ENCODE measurements at regions not wholly inside any gene's neighbourhood (a gene's known extent, or its start where the extent isn't known, plus 50 kb on each side); places are given as distances from the start of the nearest gene placed in this dataset.
"Not testable (repeated sequence)": the region's sequence is repeated elsewhere in the genome, so short reads cannot be mapped to it uniquely, and the experiment has no call there.

DNA sequence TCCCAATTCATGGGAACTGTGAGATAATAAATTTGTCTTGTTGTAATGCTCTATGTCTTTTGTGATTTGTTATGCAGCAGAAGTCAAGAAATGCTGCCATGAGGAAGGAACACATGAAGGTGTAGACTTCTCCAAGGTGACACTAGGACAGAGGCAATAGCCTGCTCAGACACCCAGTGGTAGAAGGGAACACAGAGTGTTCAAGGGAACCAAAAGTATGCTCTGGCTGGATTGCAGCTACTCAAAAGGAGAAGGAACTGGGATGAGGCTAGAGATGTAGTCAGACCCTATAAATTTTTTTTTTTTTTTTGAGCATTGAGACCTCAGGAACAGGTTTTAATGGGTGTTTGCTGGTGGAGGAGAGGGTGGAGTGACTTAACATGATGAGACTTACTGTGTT is 232.5 kb downstream of the PARP8 start:
- no peak for DNase-seq (ENCODE audit: low read depth)
- no peak overlapping the region for H3K4me3 ChIP-seq (ENCODE audit: low read depth, low read length)
- TF ChIP-seq, protein P1, sequence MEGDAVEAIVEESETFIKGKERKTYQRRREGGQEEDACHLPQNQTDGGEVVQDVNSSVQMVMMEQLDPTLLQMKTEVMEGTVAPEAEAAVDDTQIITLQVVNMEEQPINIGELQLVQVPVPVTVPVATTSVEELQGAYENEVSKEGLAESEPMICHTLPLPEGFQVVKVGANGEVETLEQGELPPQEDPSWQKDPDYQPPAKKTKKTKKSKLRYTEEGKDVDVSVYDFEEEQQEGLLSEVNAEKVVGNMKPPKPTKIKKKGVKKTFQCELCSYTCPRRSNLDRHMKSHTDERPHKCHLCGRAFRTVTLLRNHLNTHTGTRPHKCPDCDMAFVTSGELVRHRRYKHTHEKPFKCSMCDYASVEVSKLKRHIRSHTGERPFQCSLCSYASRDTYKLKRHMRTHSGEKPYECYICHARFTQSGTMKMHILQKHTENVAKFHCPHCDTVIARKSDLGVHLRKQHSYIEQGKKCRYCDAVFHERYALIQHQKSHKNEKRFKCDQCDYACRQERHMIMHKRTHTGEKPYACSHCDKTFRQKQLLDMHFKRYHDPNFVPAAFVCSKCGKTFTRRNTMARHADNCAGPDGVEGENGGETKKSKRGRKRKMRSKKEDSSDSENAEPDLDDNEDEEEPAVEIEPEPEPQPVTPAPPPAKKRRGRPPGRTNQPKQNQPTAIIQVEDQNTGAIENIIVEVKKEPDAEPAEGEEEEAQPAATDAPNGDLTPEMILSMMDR (IDR thresholded peaks at IDR 0.05; ENCODE audit: low read depth, low read length): no peak
- TF ChIP-seq, protein P2, sequence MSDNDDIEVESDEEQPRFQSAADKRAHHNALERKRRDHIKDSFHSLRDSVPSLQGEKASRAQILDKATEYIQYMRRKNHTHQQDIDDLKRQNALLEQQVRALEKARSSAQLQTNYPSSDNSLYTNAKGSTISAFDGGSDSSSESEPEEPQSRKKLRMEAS (IDR thresholded peaks at IDR 0.05; ENCODE audit: low read depth, low read length): no peak
- TF ChIP-seq MYC (IDR thresholded peaks at IDR 0.05; ENCODE audit: low read depth, low read length): no peak
- TF ChIP-seq POLR2A (IDR thresholded peaks at IDR 0.05; ENCODE audit: extremely low read depth, insufficient read length): no peak

DNA sequence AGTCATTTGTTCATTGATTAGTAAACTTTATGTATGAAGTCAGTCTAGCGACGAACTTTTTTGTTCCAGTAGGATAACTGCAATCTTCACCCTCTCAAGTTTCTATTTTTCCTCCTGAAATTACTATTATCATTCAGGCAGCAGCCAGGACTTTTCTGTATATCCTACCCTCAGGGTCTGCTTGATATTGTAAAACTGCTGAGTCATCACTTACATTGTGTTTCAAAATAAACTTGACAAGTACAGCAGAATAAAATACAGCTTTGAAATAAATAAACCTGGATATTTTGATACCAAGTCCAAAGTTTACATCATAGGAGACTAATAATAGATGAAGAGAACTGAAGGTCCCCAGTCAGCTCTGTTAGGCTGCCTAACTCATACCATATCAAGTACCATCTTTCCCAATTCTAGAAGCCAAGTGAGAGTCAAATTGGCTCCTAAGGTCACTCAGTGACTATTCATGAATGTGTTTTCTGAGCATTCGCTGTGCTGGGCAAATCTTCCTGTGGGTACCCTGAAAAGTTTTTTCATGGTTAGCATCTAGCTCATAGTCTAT is 234.6 kb downstream of the PARP8 start:
- DNase-seq (ENCODE audit: low read depth): no peak
- TF ChIP-seq, protein P1 (IDR thresholded peaks at IDR 0.05; ENCODE audit: low read depth, low read length): no peak
- TF ChIP-seq POLR2A (IDR thresholded peaks at IDR 0.05; ENCODE audit: extremely low read depth, insufficient read length): no peak
- TF ChIP-seq MYC (IDR thresholded peaks at IDR 0.05; ENCODE audit: low read depth, low read length): no peak
- H3K4me3 ChIP-seq (ENCODE audit: low read depth, low read length): no peak overlapping the region

DNA sequence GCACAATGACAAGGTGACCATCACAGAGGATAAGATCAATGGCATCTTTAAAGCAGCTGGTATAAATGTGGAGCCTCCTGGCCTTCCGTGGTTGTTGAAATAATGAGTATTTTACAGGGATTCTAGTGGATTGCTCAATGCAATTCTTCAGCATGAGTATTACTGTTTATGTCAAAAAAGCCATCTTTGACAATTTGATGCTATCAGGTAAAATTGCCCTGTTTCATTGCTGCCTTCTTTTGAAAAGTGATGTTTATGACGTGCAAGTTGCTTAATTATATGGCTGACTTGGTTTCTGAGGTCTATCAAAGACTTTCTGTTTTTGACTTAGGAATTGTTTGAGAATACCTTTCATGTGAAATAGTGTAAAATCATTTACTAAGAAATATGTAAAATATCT is 237.2 kb downstream of the PARP8 start:
- H3K4me3 ChIP-seq (ENCODE audit: low read depth, low read length): no peak overlapping the region
- no peak for DNase-seq (ENCODE audit: low read depth)
- TF ChIP-seq POLR2A (IDR thresholded peaks at IDR 0.05; ENCODE audit: extremely low read depth, insufficient read length) (no peak), MYC (IDR thresholded peaks at IDR 0.05; ENCODE audit: low read depth, low read length) (no peak)
- TF ChIP-seq, protein P2 (IDR thresholded peaks at IDR 0.05; ENCODE audit: low read depth, low read length): no peak
- TF ChIP-seq, protein P1 (IDR thresholded peaks at IDR 0.05; ENCODE audit: low read depth, low read length): no peak

DNA sequence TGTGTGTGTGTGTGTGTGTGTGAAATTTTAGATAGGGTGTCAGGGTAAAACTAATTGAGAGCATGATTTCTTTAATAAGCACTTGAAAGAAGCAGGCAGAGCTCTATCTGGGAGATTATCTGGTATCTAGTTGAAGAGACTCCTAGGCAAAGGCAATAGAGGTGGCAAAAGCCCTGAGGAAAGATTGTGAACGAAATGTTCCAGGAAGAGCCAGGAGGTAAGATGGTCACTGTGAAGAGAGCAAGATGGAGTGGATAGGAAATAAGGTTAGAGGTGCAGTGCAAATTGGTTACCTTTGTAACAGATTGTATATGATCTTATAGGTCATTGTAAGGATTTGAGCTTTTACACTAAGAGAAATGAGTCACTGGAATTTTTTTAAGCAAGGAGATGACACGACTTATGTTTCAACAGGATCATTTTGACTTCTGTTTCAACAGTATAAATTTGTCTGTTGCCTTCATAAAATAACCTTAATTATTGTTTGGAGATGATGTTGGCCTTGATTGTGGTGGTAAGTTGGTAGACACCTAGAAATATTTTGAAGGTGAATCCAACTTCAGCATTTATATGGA is 239.6 kb downstream of the PARP8 start:
- TF ChIP-seq, protein P2 (IDR thresholded peaks at IDR 0.05; ENCODE audit: low read depth, low read length): no peak
- TF ChIP-seq, protein P1 (IDR thresholded peaks at IDR 0.05; ENCODE audit: low read depth, low read length): no peak
- TF ChIP-seq POLR2A (IDR thresholded peaks at IDR 0.05; ENCODE audit: extremely low read depth, insufficient read length) (no peak), MYC (IDR thresholded peaks at IDR 0.05; ENCODE audit: low read depth, low read length) (no peak)

DNA sequence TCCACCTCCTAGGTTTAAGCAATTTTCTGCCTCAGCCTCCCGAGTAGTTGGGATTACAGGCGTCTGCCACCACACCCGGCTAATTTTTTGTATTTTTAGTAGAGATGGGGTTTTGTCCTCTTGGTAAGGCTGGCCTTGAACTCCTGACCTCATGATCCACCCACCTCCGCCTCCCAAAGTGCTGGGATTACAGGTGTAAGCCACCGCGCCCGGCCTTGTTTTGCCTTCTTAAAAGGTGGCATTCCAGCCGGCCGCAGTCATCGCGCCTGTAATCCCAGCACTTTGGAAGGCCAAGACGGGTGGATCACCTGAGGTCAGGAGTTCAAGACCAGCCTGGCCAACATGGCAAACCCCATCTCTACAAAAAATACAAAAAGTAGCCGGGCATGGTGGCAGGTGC is 253.7 kb downstream of the PARP8 start:
- not testable (repeated sequence) for DNase-seq (ENCODE audit: low read depth); H3K4me3 ChIP-seq (ENCODE audit: low read depth, low read length)

More for the DNA sequence above, 239.6 kb downstream of the PARP8 start:
- H3K4me3 ChIP-seq (ENCODE audit: low read depth, low read length): no peak overlapping the region
- no peak for DNase-seq (ENCODE audit: low read depth)

DNA sequence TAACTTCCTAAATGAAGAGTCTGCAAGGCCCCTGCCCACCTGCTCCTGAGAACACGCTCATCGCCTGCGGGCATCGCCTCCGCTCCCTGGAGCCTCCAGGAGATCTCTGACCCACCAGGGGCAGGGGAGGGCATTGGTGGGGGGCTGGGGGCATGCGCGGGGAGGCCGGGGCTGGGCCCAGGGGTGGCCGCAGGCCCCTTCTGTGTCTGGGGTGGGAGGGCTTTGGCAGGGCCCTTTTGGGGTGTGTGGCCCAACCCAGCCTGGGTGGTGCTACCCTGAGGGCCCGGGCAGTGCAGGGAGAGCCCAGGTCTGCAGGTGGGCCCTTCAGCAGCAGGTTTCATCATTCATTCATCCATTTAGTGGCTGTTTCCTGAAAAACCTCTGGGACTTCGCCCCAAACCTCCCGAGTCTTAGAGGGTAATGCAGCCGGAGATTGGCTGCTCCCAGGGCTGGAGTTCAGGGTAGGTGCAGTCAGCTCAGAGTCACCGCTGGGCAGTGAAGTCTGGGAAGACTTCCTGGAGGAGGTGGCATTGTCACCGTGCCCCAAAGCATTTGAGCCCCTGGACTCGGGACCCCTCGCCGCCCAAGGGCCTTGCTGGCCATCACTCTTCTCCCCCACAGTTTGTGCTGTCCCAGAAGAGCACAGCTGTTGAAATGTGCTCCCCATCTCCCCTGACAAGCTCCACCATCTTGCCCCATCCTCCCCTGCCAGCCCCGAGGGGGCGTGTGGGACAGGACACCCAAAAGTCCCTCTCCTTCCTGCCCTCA is 255.1 kb downstream of the PARP8 start:
- no peak overlapping the region for H3K4me3 ChIP-seq (ENCODE audit: low read depth, low read length)
- TF ChIP-seq MYC (IDR thresholded peaks at IDR 0.05; ENCODE audit: low read depth, low read length) (no peak), POLR2A (IDR thresholded peaks at IDR 0.05; ENCODE audit: extremely low read depth, insufficient read length) (no peak)
- TF ChIP-seq, protein P2 (IDR thresholded peaks at IDR 0.05; ENCODE audit: low read depth, low read length): no peak
- TF ChIP-seq, protein P1 (IDR thresholded peaks at IDR 0.05; ENCODE audit: low read depth, low read length): no peak
- DNase-seq (ENCODE audit: low read depth): no peak

All from NB4 (cell line).